Activated CD4-positive, alpha-beta T cell treated with anti-CD3 and anti-CD28 coated beads for 48 hours (primary cell): ENCODE measurements at regions not wholly inside any gene's neighbourhood (a gene's known extent, or its start where the extent isn't known, plus 50 kb on each side); places are given as distances from the start of the nearest gene placed in this dataset.
"Not testable (repeated sequence)": the region's sequence is repeated elsewhere in the genome, so short reads cannot be mapped to it uniquely, and the experiment has no call there.

Experiments used
- DNase-seq: peaks from one replicate; pipeline ENCODE4 v3.0.0-alpha.2; 2020

- DNase-seq, result no peak
These were observed 102.7 kb upstream of the NREP start for GRCh38 chr5:111859533-111860270.

GRCh38 chr5:111859031-111859430 lies 102.0 kb upstream of the NREP start:
- no peak for DNase-seq

GRCh38 chr5:111857623-111858022 lies 100.6 kb upstream of the NREP start:
- no peak for DNase-seq

GRCh38 chr5:111856876-111857466 lies 100.0 kb upstream of the NREP start:
- DNase-seq, result no peak

- DNase-seq, result no peak
These were observed 98.4 kb upstream of the NREP start for GRCh38 chr5:111855356-111855755.

- no peak for DNase-seq
These were observed 97.2 kb upstream of the NREP start for GRCh38 chr5:111854186-111854585.

- no peak for DNase-seq
These were observed 96.8 kb upstream of the NREP start for GRCh38 chr5:111853748-111854147.

- DNase-seq, result no peak
These were observed 94.9 kb upstream of the NREP start for GRCh38 chr5:111851631-111852548.

GRCh38 chr5:111848476-111848875 lies 91.5 kb upstream of the NREP start:
- DNase-seq, result no peak

- DNase-seq, result no peak
These were observed 90.3 kb upstream of the NREP start for GRCh38 chr5:111847052-111847925.

- DNase-seq, result no peak
These were observed 83.2 kb upstream of the NREP start for GRCh38 chr5:111840036-111840674.

- no peak for DNase-seq
These were observed 82.4 kb upstream of the NREP start for GRCh38 chr5:111839438-111839837.

GRCh38 chr5:111836426-111836825 lies 79.4 kb upstream of the NREP start:
- no peak for DNase-seq

GRCh38 chr5:111834926-111835599 lies 78.1 kb upstream of the NREP start:
- DNase-seq, result no peak

- no peak for DNase-seq
These were observed 73.3 kb upstream of the NREP start for GRCh38 chr5:111830333-111830732.

GRCh38 chr5:111829701-111830100 lies 72.7 kb upstream of the NREP start:
- no peak for DNase-seq

GRCh38 chr5:111826064-111826463 lies 69.1 kb upstream of the NREP start:
- no peak for DNase-seq

- no peak for DNase-seq
These were observed 63.1 kb upstream of the NREP start for GRCh38 chr5:111820072-111820471.

GRCh38 chr5:111819028-111819427 lies 62.0 kb upstream of the NREP start:
- DNase-seq, result not testable (repeated sequence)

- no peak for DNase-seq
These were observed 56.5 kb upstream of the NREP start for GRCh38 chr5:111813537-111813936.

GRCh38 chr5:111810112-111810511 lies 53.1 kb upstream of the NREP start:
- no peak for DNase-seq
